HG03520 (cell line): ENCODE measurements at regions not wholly inside any gene's neighbourhood (a gene's known extent, or its start where the extent isn't known, plus 50 kb on each side); places are given as distances from the start of the nearest gene placed in this dataset.

Source experiments
- ATAC-seq: cut with Tn5 transposase; IDR thresholded peaks from one replicate; pipeline ENCODE4 v1.9.1; 2021; ENCODE audit warnings: mild to moderate bottlenecking, moderate library complexity; ENCODE audit not compliant: unreplicated experiment

DNA sequence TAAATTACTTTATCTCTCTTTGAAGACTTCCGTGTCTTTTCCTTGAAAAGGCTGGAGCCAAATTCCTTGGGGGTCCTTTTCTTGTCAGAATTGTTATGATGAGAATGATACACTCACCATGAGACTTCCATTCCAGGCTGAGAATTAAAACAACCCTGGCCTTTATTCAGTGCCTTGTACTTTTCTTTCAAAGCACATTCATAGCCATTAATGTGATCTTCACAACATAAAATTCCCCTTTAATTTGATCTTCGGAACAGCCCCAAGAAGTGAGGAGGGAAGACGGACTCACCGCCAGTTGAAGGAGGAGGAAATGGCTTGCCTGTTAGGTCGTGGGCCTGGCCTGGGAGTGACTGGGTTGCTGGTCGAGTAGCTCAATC is 127.3 kb downstream of the DDX1 start:
- ATAC-seq, result no peak

DNA sequence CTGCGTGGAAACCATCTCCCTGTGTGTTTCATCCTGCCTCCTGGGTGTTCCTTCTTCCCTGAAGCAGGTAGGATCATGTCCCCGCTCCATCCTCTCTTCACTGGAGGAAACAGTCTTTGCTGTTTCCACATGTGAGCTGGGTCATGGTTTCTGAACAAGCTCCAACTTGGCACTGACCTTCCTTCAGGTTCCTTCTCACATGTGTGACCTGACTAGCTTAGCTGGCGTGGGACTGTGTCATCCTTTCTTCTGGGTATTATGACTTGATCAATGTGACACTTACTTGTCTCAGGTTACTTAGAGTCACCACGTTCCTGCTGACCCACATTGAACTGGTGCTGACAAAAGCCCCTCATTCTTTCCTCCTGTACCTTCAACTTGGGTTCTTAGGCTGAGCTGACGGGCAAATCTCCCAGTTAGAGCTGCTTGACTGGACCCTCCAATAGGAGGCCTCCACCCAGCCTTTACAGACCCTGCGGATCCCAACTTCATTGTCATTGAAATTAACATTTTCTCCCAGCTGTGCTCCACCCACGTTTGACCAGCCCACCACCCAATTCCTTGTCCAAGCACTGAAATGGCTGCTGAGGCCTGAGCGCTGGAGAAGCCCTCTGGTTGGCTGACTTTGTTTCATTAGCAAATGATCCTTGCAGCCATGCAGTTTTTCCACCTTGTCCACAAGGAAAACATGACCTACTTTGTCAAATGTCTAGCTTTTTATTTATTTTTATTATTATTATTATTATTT is 128.1 kb downstream of the DDX1 start:
- ATAC-seq, result no peak

- ATAC-seq, result no peak
Measured at GRCh38 chr2:15720561-15721307, 129.1 kb downstream of the DDX1 start.

DNA sequence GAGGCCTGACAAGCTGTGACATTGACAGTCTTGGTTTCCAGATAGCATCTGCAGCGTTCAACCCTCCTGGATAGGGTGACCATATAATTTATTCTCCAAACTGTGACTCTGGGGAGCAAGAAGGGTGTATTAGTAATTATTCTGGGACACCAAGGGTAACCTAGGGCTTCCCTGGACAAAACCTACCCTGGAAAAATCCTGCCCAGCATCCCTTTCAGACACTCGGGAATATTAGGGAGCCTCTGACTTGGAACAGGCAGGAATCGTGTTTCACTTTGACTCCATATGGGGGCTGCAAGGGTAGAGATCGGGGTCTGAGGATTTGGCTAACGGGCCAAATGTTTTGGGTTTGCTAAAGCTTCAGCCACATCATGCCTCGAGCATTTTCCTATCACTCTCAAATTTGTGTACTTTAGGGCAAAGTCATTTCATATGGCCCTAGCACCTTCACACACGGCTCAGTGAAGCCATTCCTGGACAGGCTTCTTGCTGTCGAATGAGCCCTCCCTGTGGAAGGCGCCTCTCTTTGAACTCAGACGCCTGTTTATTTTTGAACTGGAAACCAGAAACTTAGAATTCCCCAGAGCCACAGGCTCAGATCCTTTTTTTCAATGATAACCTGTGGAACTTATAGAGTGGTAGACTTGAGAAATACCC is 129.9 kb downstream of the DDX1 start:
- ATAC-seq, result no peak

GRCh38 chr2:15722980-15723379 is 131.3 kb downstream of the DDX1 start:
- ATAC-seq, result no peak

DNA sequence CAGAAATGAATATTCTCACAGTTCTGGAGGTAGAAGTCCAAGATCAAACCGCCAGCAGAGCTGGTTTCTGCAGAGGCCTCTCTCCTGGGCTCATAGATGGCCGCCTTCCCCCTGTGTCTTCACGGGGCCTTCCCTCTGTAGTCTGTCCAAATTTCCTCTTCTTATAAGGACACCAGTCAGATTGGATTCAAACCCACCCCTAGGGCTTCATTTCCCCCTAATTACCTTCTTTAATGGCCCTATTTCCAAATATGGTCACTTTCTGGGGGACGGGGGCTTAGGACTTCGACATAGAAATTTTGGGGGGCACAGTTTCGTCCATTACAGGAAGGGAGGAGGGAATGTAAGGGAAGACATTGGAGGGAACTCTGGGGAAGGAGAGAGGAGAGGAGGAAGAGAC is 132.6 kb downstream of the DDX1 start:
- no peak for ATAC-seq

DNA sequence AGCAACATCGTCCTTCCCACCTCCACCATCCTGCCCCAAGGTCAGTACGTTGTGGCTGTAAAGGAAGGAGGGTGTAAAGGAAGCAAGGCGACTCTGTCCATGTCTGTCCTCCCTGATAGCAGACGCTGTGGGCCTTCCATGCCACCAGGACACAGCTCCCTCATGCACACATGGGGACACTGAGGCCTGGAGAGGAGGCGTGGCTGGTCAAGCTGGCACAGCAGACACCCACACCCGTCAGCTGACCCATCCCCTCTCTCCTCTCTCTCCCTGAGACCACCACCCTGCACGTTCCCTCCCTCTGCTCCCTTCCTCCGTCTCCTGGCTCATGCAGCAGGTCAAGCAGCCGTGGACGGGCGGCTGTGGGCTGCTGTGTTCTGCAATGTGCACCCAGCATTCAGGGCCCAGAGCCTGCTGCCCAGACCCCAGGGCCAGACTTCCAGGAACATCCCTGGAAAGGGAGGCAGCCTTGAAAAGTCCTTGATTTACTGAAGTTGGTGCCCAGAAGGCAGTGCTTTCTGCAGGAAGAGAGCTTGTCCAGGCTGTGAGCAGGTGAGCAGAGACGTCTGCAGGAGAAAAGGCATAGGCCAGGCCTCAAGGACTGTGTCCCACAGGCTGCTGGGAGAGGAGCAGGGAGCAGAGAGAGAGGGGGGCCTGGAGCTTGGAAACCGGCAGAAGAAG is 133.6 kb downstream of the DDX1 start:
- ATAC-seq, result no peak

DNA sequence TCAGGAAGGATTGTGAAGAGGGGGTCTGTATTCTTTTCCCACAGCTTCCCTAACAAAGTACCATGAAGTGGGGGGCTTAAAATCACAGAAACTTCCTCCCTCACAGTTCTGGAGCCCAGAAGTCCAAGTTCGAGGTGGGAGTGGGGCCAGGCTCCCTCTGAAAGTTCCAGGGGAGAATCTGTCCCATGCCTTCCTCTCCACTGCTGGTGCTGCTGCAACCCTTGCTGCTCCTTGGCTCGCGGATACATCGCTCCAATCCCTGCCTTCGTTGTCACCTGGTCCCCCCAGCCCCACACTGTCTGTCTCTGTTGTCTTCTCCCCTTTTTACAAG is 134.1 kb downstream of the DDX1 start:
- ATAC-seq, result no peak

DNA sequence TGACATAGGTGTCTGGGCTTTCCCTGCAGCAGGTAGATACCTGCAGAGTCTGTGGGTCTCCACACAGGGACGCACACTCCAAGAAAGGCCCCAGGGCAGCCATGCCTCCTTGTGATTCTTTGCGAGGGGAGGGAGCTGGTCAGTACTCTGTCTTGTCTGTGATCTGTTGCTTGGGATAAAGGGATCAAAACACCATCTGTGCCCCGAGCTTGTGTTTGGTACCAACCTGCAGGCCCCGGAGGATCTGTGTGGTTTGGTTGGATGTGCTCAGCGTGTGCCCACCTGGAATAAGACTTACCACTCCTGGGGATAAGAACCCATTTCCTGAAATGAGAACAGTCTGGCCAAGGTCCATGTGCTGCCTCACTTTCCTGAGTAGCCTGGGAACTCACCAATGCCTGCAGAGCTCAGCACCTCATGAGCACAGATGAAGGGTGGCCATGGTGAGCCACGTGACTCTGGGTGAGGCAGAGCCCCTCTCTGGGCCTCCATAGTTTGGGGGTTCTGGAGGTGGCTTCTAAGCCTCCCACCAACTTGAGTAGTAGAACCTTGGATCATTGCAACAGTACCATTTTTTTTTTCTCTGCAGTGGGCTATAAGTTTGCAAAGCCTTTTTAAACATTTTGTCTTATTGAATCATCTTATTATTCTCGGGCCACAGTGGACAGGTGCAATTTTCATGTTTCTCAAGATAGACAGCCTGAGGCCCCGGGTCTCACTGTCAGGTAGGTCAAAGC is 134.8 kb downstream of the DDX1 start:
- no peak for ATAC-seq

- ATAC-seq, result no peak
Measured at GRCh38 chr2:15727396-15728244, 136.0 kb downstream of the DDX1 start.

DNA sequence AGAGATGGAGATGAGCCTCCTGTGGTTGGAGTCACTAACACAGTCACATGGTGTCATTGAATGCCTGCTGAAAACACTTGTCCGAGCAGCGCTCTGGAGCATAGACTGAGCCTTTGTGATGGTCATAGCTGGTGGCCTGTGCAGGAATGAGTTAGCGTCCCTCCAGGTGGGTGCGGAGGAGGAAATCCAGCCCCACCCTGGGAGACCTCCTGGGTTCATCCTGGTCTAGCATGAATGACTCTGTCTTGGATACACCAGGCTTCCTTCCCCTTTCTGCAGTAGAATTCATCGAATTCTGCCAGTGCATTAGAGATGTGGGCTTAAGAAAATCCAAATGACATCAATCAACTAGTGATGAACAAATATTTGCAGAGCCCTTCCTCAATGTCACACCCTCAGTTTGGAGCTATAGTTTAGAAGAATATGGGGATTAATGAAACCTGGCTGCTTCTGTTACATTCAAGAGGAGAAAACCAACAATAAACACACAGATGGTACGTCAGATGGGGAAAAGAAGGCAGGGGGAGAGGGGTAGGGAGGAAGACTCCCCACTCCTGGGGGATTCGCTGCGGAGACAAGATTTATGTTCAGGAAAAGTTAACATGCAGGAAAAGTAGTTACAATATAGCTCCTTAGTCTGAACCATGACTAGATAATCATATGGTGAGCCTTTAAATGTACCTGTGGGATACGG is 136.7 kb downstream of the DDX1 start:
- no peak for ATAC-seq

DNA sequence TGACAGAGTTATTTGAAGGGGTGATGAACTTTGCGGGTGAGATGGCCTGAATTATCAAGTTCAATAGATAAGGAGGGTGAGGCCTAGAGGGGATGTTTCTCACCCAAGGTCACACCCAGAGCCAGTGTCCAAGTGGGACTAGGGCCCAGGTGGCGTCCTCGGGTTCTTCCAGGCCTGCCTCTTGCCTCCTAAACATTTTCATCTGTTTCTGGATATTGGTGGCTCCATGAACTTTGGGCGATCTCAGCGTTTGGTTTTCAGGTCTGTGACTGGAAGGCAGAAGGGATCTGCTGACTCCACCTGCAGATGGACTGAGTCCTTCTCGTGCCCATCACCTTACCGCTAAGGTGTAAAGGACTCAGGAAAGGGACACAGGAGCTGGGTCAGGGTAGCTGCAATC is 137.3 kb downstream of the DDX1 start:
- ATAC-seq, result no peak

DNA sequence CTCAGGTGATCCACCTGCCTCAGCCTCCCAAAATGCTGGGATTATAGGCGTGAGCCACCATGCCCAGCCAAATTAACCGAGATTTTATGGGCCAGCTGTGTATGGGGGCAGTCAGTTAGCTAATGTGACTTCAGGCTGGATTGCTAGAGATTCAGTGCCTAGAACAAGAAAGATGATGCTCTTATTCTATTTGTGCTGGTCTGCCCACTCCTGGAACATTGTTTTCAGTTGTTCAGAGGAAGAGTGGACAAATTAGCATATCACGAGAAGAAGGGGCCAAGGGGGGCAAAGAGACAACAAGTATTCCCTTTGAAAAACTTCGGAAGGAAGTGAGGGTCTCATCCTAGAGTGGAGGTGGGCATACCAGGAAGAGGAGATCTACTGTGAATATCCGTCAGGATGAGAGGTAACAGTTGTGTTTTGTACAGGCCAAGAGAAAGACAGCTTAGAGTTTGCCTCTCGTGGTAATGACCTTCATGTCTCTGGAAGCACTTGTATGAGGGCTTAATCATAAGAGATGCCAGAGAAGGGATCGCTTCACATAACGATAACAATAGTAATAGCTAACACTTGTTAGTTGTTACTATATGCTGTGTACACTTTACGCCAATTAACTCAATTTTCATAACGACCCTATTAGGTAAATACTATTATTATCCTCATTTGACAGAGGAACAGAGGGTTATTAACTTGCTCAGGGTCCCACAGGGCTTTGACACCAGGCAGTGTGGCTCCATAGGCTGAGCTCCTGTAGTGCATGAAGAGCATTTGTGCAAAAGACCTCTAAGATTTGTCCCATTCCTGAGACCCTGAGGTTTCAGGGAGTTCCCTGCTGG is 138.3 kb downstream of the DDX1 start:
- ATAC-seq, result no peak

DNA sequence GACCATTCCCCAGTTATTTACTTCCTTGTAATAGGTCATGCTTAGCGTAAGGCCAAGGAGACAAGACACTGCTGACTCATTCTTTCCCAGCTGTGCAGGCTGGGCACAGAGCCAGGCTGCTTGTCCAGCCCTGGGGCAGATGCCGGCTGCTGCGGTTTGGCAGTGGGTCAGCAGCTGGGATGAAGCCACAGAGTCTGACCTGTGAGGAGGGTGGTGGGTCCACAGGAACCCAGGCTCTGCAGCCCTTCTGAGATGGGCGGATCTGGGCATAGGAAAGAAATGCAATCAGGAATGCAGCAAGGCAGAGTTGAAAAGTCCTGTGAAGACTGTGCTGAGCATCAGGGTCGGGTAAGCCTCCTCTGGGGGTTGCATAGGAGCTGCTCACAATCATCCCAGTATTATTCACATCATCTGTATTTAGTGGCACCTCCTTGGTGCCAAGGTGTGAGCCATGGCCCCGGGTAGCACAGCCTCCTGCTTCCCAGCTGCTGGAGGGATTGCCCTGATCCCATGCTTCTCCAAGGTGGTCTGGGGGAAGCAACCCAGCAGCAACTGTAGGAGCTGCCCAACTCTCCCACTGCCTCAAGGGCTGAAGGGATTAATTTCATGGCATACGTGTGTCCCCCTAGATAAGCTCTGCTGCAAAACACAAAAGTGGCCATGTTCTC is 139.0 kb downstream of the DDX1 start:
- ATAC-seq, result peak; percentile 31

GRCh38 chr2:15731213-15731888 is 139.7 kb downstream of the DDX1 start:
- no peak for ATAC-seq

GRCh38 chr2:15731889-15732271 is 140.2 kb downstream of the DDX1 start:
- ATAC-seq, result no peak

DNA sequence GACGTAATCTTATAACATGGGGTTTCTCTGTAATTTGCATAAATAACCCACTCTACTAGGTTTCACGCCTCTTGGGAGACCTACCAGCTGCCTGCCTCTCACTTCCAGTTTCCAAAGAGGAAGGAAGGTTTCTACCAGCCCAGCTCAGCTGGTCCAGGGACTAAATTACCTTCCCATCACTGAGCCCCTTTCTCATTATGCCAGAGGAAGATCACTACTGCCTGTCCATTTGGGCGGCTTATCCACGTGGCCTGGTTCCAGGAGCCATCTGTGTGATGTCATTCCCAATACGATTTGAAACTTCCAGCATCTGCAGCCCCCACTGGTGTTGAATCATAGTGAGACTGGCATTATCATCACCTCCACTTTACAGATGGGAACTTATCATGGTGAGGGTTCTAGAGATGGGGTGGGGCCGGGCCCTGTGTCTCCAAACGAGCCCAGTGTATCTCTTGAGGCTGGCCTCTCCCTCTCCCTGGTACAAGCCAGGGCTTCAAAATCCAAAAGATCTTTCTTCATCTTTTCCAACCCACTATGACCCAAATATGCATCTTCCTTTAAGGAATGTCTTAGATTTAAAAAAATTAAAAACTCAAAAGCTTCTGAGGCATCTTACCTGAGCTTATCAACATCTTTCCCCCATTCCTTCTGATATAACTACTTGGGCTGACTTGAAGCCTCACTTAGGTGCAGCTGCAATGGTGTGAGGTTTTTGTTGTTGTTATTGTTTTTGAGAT is 140.8 kb downstream of the DDX1 start:
- ATAC-seq, result peak; percentile 97
